HFFc6 (cell line): ENCODE measurements at regions not wholly inside any gene's neighbourhood (a gene's known extent, or its start where the extent isn't known, plus 50 kb on each side); places are given as distances from the start of the nearest gene placed in this dataset.

Experiments used
- DNase-seq: peaks from one replicate; pipeline ENCODE4 v3.0.0-alpha.2; 2018
- H3K27ac Mint-ChIP-seq: 2 replicates; pipeline ENCODE4 v1.8.0; 2020; ENCODE audit warnings: mild to moderate bottlenecking, mixed read lengths
- H3K27me3 Mint-ChIP-seq: 2 replicates; pipeline ENCODE4 v1.8.0; 2021; ENCODE audit warnings: mild to moderate bottlenecking, moderate library complexity, mixed read lengths; ENCODE audit not compliant: insufficient read depth
- H3K36me3 Mint-ChIP-seq: 2 replicates; pipeline ENCODE4 v1.8.0; 2021; ENCODE audit warnings: low read depth, mixed read lengths
- H3K4me1 Mint-ChIP-seq: 2 replicates; pipeline ENCODE4 v1.8.0; 2020; ENCODE audit warnings: low read depth, mixed read lengths
- H3K4me3 Mint-ChIP-seq: 2 replicates; pipeline ENCODE4 v1.8.0; 2020; ENCODE audit warnings: mild to moderate bottlenecking, moderate library complexity, mixed read lengths
- H3K9me3 Mint-ChIP-seq: 2 replicates; pipeline ENCODE4 v1.8.0; 2020; ENCODE audit warnings: mild to moderate bottlenecking, mixed read lengths
- TF ChIP-seq, protein P1 (sequence below): fragments of 200-600 bp; sonication (generic); IDR thresholded peaks from 2 replicates; pipeline ENCODE4 v1.5.0; 2021; ENCODE audit warnings: antibody characterized with exemption, mild to moderate bottlenecking

DNA sequence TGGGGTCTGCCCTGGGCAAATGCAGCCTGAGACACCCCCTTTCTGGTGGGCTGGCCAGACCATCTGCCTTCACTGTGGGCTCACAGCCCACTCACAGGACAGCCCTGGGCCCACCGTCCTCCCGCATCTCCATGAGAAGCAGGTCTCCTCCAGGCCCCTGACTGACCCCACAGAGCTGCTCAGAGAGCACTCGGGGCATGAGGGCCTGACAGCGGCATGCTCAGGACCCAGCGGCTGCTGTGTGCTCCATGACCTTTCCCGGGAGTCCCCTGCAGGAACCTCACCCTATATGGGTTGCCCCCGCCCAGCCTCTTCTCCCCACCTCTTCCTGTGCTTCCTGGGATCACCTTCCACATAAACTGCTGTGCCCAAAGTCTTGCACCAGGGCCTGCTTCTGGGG lies 162.4 kb upstream of the CST7 start:
- DNase-seq: no peak
- TF ChIP-seq, protein P1, sequence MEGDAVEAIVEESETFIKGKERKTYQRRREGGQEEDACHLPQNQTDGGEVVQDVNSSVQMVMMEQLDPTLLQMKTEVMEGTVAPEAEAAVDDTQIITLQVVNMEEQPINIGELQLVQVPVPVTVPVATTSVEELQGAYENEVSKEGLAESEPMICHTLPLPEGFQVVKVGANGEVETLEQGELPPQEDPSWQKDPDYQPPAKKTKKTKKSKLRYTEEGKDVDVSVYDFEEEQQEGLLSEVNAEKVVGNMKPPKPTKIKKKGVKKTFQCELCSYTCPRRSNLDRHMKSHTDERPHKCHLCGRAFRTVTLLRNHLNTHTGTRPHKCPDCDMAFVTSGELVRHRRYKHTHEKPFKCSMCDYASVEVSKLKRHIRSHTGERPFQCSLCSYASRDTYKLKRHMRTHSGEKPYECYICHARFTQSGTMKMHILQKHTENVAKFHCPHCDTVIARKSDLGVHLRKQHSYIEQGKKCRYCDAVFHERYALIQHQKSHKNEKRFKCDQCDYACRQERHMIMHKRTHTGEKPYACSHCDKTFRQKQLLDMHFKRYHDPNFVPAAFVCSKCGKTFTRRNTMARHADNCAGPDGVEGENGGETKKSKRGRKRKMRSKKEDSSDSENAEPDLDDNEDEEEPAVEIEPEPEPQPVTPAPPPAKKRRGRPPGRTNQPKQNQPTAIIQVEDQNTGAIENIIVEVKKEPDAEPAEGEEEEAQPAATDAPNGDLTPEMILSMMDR: no peak
- no peaks in the 10 kb centered on the region for H3K9me3 Mint-ChIP-seq
- H3K36me3 Mint-ChIP-seq: no peaks in the 10 kb centered on the region
- peaks cover 8% of the 10 kb centered on the region for H3K27me3 Mint-ChIP-seq
- H3K27ac Mint-ChIP-seq: no peak overlapping the region
- peaks cover 18% of the 10 kb centered on the region for H3K4me1 Mint-ChIP-seq
- no peak overlapping the region for H3K4me3 Mint-ChIP-seq

- TF ChIP-seq, protein P1: no peak
- Mint-ChIP-seq H3K9me3 (no peaks in the 10 kb centered on the region), H3K4me3 (no peak overlapping the region), H3K27ac (no peak overlapping the region), H3K36me3 (no peaks in the 10 kb centered on the region), H3K4me1 (peaks cover 18% of the 10 kb centered on the region), H3K27me3 (peaks cover 8% of the 10 kb centered on the region)
- DNase-seq: no peak
Observed at GRCh38 chr20:24787071-24787470, 162.0 kb upstream of the CST7 start.

- H3K9me3 Mint-ChIP-seq: no peaks in the 10 kb centered on the region
- DNase-seq: no peak
Observed at GRCh38 chr20:24787621-24788020, 161.4 kb upstream of the CST7 start.

GRCh38 chr20:24789877-24790276 lies 159.2 kb upstream of the CST7 start:
- H3K4me3 Mint-ChIP-seq: no peak overlapping the region
- no peak overlapping the region for H3K27ac Mint-ChIP-seq
- H3K4me1 Mint-ChIP-seq: peaks cover 14% of the 10 kb centered on the region
- no peaks in the 10 kb centered on the region for H3K36me3 Mint-ChIP-seq
- H3K27me3 Mint-ChIP-seq: peaks cover 15% of the 10 kb centered on the region
- no peaks in the 10 kb centered on the region for H3K9me3 Mint-ChIP-seq
- DNase-seq: no peak
- TF ChIP-seq, protein P1: no peak

More at GRCh38 chr20:24787621-24788020, 161.4 kb upstream of the CST7 start:
- peaks cover 8% of the 10 kb centered on the region for H3K27me3 Mint-ChIP-seq
- H3K36me3 Mint-ChIP-seq: no peaks in the 10 kb centered on the region
- TF ChIP-seq, protein P1: no peak
- no peak overlapping the region for H3K4me3 Mint-ChIP-seq
- peaks cover 18% of the 10 kb centered on the region for H3K4me1 Mint-ChIP-seq
- H3K27ac Mint-ChIP-seq: no peak overlapping the region

DNA sequence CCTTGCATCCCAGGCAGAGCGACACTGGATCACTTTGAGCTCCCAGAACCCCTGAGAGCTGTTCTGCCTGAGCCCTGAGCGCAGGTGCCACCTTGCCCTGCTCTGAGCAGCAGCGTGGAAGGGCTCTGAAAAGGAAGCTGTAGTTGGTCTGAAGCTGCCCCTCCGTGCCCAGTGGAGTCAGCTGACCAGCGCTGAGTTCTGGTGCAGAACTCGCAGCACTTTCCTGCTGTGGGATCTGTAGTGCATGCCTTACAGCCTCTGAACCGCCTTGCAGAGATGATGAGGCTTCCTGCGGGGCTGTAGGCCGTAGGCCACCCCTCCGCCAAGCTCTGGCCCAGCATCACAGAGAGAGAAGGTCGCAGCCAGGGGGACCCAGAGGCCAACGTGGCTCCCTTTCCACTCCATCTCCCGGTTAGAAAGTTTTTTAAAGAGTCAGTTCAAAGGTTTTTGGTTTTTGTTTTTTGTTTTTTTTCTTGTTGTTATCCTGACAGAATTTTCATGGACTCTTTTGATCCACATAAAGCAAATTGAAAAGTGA lies 158.3 kb upstream of the CST7 start:
- Mint-ChIP-seq H3K27ac (no peak overlapping the region), H3K4me3 (no peak overlapping the region), H3K27me3 (peaks cover 19% of the 10 kb centered on the region), H3K4me1 (peaks cover 14% of the 10 kb centered on the region), H3K9me3 (no peaks in the 10 kb centered on the region), H3K36me3 (no peaks in the 10 kb centered on the region)
- no peak for DNase-seq
- TF ChIP-seq, protein P1: no peak

DNA sequence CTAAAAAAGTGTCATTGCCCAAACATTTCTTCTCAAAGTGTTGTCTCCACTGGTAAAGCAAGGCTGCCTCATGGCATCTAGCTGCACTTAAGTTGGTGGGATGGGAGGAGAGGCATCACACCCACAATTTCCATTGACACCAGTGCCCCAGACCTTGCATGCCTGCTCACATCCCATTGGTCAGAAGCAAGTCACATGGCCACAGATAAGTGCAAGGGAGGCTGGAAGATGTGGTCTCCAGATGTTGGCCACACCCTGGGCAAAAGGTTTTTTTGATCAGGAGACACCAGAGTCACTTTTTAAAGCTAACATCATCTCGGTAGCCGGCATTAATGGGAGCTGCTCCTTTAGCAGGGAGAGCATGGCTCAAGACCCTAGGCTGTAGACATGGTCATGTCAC lies 157.1 kb upstream of the CST7 start:
- H3K9me3 Mint-ChIP-seq: no peaks in the 10 kb centered on the region
- DNase-seq: no peak
- H3K27me3 Mint-ChIP-seq: peaks cover 19% of the 10 kb centered on the region
- no peaks in the 10 kb centered on the region for H3K36me3 Mint-ChIP-seq
- TF ChIP-seq, protein P1: no peak
- peaks cover 13% of the 10 kb centered on the region for H3K4me1 Mint-ChIP-seq
- H3K27ac Mint-ChIP-seq: no peak overlapping the region
- H3K4me3 Mint-ChIP-seq: no peak overlapping the region
